ENCODE measurements at regions not wholly inside any gene's neighbourhood (a gene's known extent, or its start where the extent isn't known, plus 50 kb on each side); places are given as distances from the start of the nearest gene placed in this dataset.

- no peak for TF ChIP-seq MLX (CRISPR knock-in tag; IDR thresholded peaks at IDR 0.05)
- TF ChIP-seq JUN (CRISPR knock-in tag; IDR thresholded peaks at IDR 0.05): no peak
- no peak for TF ChIP-seq CTCF (IDR thresholded peaks at IDR 0.05)
- TF ChIP-seq GABPB1 (CRISPR knock-in tag; IDR thresholded peaks at IDR 0.05): no peak
- no peak for TF ChIP-seq PREB (CRISPR knock-in tag; IDR thresholded peaks at IDR 0.05; ENCODE audit: borderline replicate concordance)
- no peak for TF ChIP-seq NR3C1 (CRISPR knock-in tag; conservative IDR thresholded peaks at IDR 0.05; ENCODE audit: low read depth)
- TF ChIP-seq ZNF138 (CRISPR knock-in tag; conservative IDR thresholded peaks at IDR 0.05): no peak
- no peak for TF ChIP-seq USF2 (CRISPR knock-in tag; IDR thresholded peaks at IDR 0.05)
- TF ChIP-seq ZNF263 (CRISPR knock-in tag; IDR thresholded peaks at IDR 0.05; ENCODE audit: low read depth): no peak
- no peak for TF ChIP-seq ZNF232 (CRISPR knock-in tag; IDR thresholded peaks at IDR 0.05)
- no peak for TF ChIP-seq NFYB (CRISPR knock-in tag; conservative IDR thresholded peaks at IDR 0.05; ENCODE audit: low read depth)
- TF ChIP-seq ATF2 (CRISPR knock-in tag; IDR thresholded peaks at IDR 0.05; ENCODE audit: borderline replicate concordance, low read depth): no peak
- no peak for TF ChIP-seq IRF2 (CRISPR knock-in tag; IDR thresholded peaks at IDR 0.05; ENCODE audit: borderline replicate concordance, low read depth)
- no peak for TF ChIP-seq FOXJ3 (CRISPR knock-in tag; IDR thresholded peaks at IDR 0.05; ENCODE audit: borderline replicate concordance)
Measured at GRCh38 chr1:88455621-88456256, 228.3 kb upstream of the PKN2 start.
